CD1c-positive myeloid dendritic cell (primary cell): ENCODE measurements at regions not wholly inside any gene's neighbourhood (a gene's known extent, or its start where the extent isn't known, plus 50 kb on each side); places are given as distances from the start of the nearest gene placed in this dataset.
"Not testable (repeated sequence)": the region's sequence is repeated elsewhere in the genome, so short reads cannot be mapped to it uniquely, and the experiment has no call there.

Experiments used
- DNase-seq: peaks from one replicate; pipeline ENCODE4 v3.0.0-alpha.2; 2016; ENCODE audit errors: extremely low spot score

- no peak for DNase-seq
Measured at GRCh38 chr20:8990770-8991169, 78.1 kb upstream of the PLCB4 start.

- no peak for DNase-seq
Measured at GRCh38 chr20:8994045-8994444, 74.8 kb upstream of the PLCB4 start.

GRCh38 chr20:8995761-8996160, 73.1 kb upstream of the PLCB4 start:
- DNase-seq = no peak

GRCh38 chr20:8996817-8997512, 71.9 kb upstream of the PLCB4 start:
- no peak for DNase-seq

GRCh38 chr20:8997701-8998117, 71.2 kb upstream of the PLCB4 start:
- DNase-seq = no peak

- no peak for DNase-seq
Measured at GRCh38 chr20:9011121-9011520, 57.8 kb upstream of the PLCB4 start.

GRCh38 chr20:9015232-9015983, 53.5 kb upstream of the PLCB4 start:
- DNase-seq = not testable (repeated sequence)

GRCh38 chr20:9015984-9016324, 52.9 kb upstream of the PLCB4 start:
- no peak for DNase-seq

- DNase-seq = no peak
Measured at GRCh38 chr20:9018346-9018745, 50.5 kb upstream of the PLCB4 start.
